ENCODE measurements at regions not wholly inside any gene's neighbourhood (a gene's known extent, or its start where the extent isn't known, plus 50 kb on each side); places are given as distances from the start of the nearest gene placed in this dataset.

GRCh38 chr4:19927381-19927780, 324.3 kb upstream of the SLIT2 start:
- ATAC-seq = no peak
- Histone ChIP-seq H3K27ac (no peak overlapping the region), H3K36me3 (no peaks in the 10 kb centered on the region), H3K27me3 (no peaks in the 10 kb centered on the region), H3K4me1 (no peaks in the 10 kb centered on the region), H3K4me3 (no peak overlapping the region), H3K9me3 (no peaks in the 10 kb centered on the region)
- DNase-seq = no peak
- intact Hi-C loops (cut with DNase I; ENCODE audit: low total_unique reads) (no loop called here), in situ Hi-C loops (cut with MboI; ENCODE audit: low sequenced_read_pairs in 4 of 4) (no loop called here)
- no peak for TF ChIP-seq POLR2A (IDR thresholded peaks at IDR 0.05)
- TF ChIP-seq CTCF (IDR thresholded peaks at IDR 0.05 in 4 of 5, conservative IDR thresholded peaks at IDR 0.05 in 1 of 5) = no peak

- no peak for TF ChIP-seq POLR2A (IDR thresholded peaks at IDR 0.05)
- TF ChIP-seq CTCF (IDR thresholded peaks at IDR 0.05 in 4 of 5, conservative IDR thresholded peaks at IDR 0.05 in 1 of 5) = no peak
Observed at GRCh38 chr4:19925516-19925915, 326.2 kb upstream of the SLIT2 start.

GRCh38 chr4:19924761-19925160, 326.9 kb upstream of the SLIT2 start:
- H3K9me3 ChIP-seq = no peaks in the 10 kb centered on the region
- no peaks in the 10 kb centered on the region for H3K36me3 ChIP-seq
- H3K27ac ChIP-seq = no peak overlapping the region
- DNase-seq (no peak), ATAC-seq (no peak)
- in situ Hi-C loops (cut with MboI; ENCODE audit: low sequenced_read_pairs in 4 of 4) = no loop called here
- no peak overlapping the region for H3K4me3 ChIP-seq
- TF ChIP-seq CTCF (IDR thresholded peaks at IDR 0.05 in 4 of 5, conservative IDR thresholded peaks at IDR 0.05 in 1 of 5) = no peak
- no peak for TF ChIP-seq POLR2A (IDR thresholded peaks at IDR 0.05)
- intact Hi-C loops (cut with DNase I; ENCODE audit: low total_unique reads) = no loop called here
- H3K4me1 ChIP-seq = no peaks in the 10 kb centered on the region
- H3K27me3 ChIP-seq = no peaks in the 10 kb centered on the region

More at GRCh38 chr4:19925516-19925915, 326.2 kb upstream of the SLIT2 start:
- H3K4me3 ChIP-seq = no peak overlapping the region
- H3K27ac ChIP-seq = no peak overlapping the region
- intact Hi-C loops (cut with DNase I; ENCODE audit: low total_unique reads) (no loop called here), in situ Hi-C loops (cut with MboI; ENCODE audit: low sequenced_read_pairs in 4 of 4) (no loop called here)
- H3K36me3 ChIP-seq = no peaks in the 10 kb centered on the region
- no peaks in the 10 kb centered on the region for H3K9me3 ChIP-seq
- no peaks in the 10 kb centered on the region for H3K27me3 ChIP-seq
- no peak for DNase-seq
- no peak for ATAC-seq
- no peaks in the 10 kb centered on the region for H3K4me1 ChIP-seq

GRCh38 chr4:19915276-19915675, 336.4 kb upstream of the SLIT2 start:
- Histone ChIP-seq H3K4me1 (no peaks in the 10 kb centered on the region), H3K9me3 (no peaks in the 10 kb centered on the region), H3K27ac (no peak overlapping the region), H3K36me3 (no peaks in the 10 kb centered on the region), H3K4me3 (no peak overlapping the region), H3K27me3 (no peaks in the 10 kb centered on the region)
- intact Hi-C loops (cut with DNase I; ENCODE audit: low total_unique reads) = no loop called here
- TF ChIP-seq POLR2A (IDR thresholded peaks at IDR 0.05) = no peak
- no peak for TF ChIP-seq CTCF (IDR thresholded peaks at IDR 0.05 in 4 of 5, conservative IDR thresholded peaks at IDR 0.05 in 1 of 5)
- in situ Hi-C loops (cut with MboI; ENCODE audit: low sequenced_read_pairs in 4 of 4) = no loop called here
- no peak for DNase-seq
- ATAC-seq = no peak

GRCh38 chr4:19913650-19914049, 338.1 kb upstream of the SLIT2 start:
- H3K4me1 ChIP-seq = no peaks in the 10 kb centered on the region
- H3K4me3 ChIP-seq = no peak overlapping the region
- no peaks in the 10 kb centered on the region for H3K9me3 ChIP-seq
- no peak for DNase-seq
- no peaks in the 10 kb centered on the region for H3K36me3 ChIP-seq
- TF ChIP-seq CTCF (IDR thresholded peaks at IDR 0.05 in 4 of 5, conservative IDR thresholded peaks at IDR 0.05 in 1 of 5) (no peak), POLR2A (IDR thresholded peaks at IDR 0.05) (no peak)
- H3K27me3 ChIP-seq = no peaks in the 10 kb centered on the region
- no peak for ATAC-seq
- in situ Hi-C loops (cut with MboI; ENCODE audit: low sequenced_read_pairs in 4 of 4) (no loop called here), intact Hi-C loops (cut with DNase I; ENCODE audit: low total_unique reads) (no loop called here)
- H3K27ac ChIP-seq = no peak overlapping the region

Data from gastrocnemius medialis (tissue), 4 donors.